ENCODE measurements at regions not wholly inside any gene's neighbourhood (a gene's known extent, or its start where the extent isn't known, plus 50 kb on each side); places are given as distances from the start of the nearest gene placed in this dataset.

- Mint-ChIP-seq H3K4me3 (no peak overlapping the region), H3K9me3 (no peaks in the 10 kb centered on the region), H3K36me3 (ENCODE audit: low read depth) (no peaks in the 10 kb centered on the region), H3K27ac (no peak overlapping the region), H3K4me1 (no peaks in the 10 kb centered on the region), H3K27me3 (peaks cover 4% of the 10 kb centered on the region)
- ChIA-PET CTCF (interaction anchor here (1.3 kb wide), 1 partner anchor 14 kb away, joined by 3 read pairs; no protein-coding TSS in a partner anchor), POLR2A (interaction anchor here (0.6 kb wide), 1 partner anchor 1658 kb away, joined by 3 read pairs; no protein-coding TSS in a partner anchor)
- no peak for DNase-seq
These were observed 165.4 kb upstream of the CHD6 start for GRCh38 chr20:41783423-41784208.

- ChIA-PET CTCF (no interaction called here), POLR2A (no interaction called here)
- DNase-seq: no peak
- Mint-ChIP-seq H3K36me3 (ENCODE audit: low read depth) (no peaks in the 10 kb centered on the region), H3K27ac (no peak overlapping the region), H3K4me3 (no peak overlapping the region), H3K27me3 (peaks cover 4% of the 10 kb centered on the region), H3K9me3 (no peaks in the 10 kb centered on the region), H3K4me1 (no peaks in the 10 kb centered on the region)
These were observed 164.7 kb upstream of the CHD6 start for GRCh38 chr20:41782730-41783406.

GRCh38 chr20:41782255-41782654, 164.1 kb upstream of the CHD6 start:
- ChIA-PET POLR2A (no interaction called here), CTCF (no interaction called here)
- no peaks in the 10 kb centered on the region for H3K9me3 Mint-ChIP-seq
- H3K4me1 Mint-ChIP-seq: no peaks in the 10 kb centered on the region
- no peak overlapping the region for H3K27ac Mint-ChIP-seq
- H3K36me3 Mint-ChIP-seq (ENCODE audit: low read depth): no peaks in the 10 kb centered on the region
- DNase-seq: no peak
- no peak overlapping the region for H3K4me3 Mint-ChIP-seq
- peaks cover 4% of the 10 kb centered on the region for H3K27me3 Mint-ChIP-seq

GRCh38 chr20:41776421-41776820, 158.2 kb upstream of the CHD6 start:
- DNase-seq: no peak
- Mint-ChIP-seq H3K4me1 (no peaks in the 10 kb centered on the region), H3K4me3 (no peak overlapping the region), H3K27me3 (peaks cover 4% of the 10 kb centered on the region), H3K9me3 (no peaks in the 10 kb centered on the region), H3K36me3 (ENCODE audit: low read depth) (no peaks in the 10 kb centered on the region), H3K27ac (no peak overlapping the region)
- ChIA-PET CTCF (no interaction called here), POLR2A (no interaction called here)

- ChIA-PET POLR2A (interaction anchor here (0.6 kb wide), 1 partner anchor 19 kb away, joined by 5 read pairs; no protein-coding TSS in a partner anchor), CTCF (no interaction called here)
- Mint-ChIP-seq H3K27ac (no peak overlapping the region), H3K27me3 (peaks cover 4% of the 10 kb centered on the region), H3K4me1 (no peaks in the 10 kb centered on the region), H3K36me3 (ENCODE audit: low read depth) (no peaks in the 10 kb centered on the region), H3K4me3 (no peak overlapping the region), H3K9me3 (no peaks in the 10 kb centered on the region)
- DNase-seq: no peak
These were observed 156.1 kb upstream of the CHD6 start for GRCh38 chr20:41774291-41774690.

- POLR2A ChIA-PET: no interaction called here
- H3K4me1 Mint-ChIP-seq: no peaks in the 10 kb centered on the region
- H3K9me3 Mint-ChIP-seq: no peaks in the 10 kb centered on the region
- CTCF ChIA-PET: no interaction called here
- H3K4me3 Mint-ChIP-seq: no peak overlapping the region
- no peak for DNase-seq
- peaks cover 4% of the 10 kb centered on the region for H3K27me3 Mint-ChIP-seq
- H3K27ac Mint-ChIP-seq: no peak overlapping the region
- H3K36me3 Mint-ChIP-seq (ENCODE audit: low read depth): no peaks in the 10 kb centered on the region
These were observed 152.8 kb upstream of the CHD6 start for GRCh38 chr20:41770965-41771364.

GRCh38 chr20:41770427-41770826, 152.2 kb upstream of the CHD6 start:
- no peaks in the 10 kb centered on the region for H3K36me3 Mint-ChIP-seq (ENCODE audit: low read depth)
- no peak for DNase-seq
- peaks cover 4% of the 10 kb centered on the region for H3K27me3 Mint-ChIP-seq
- H3K9me3 Mint-ChIP-seq: no peaks in the 10 kb centered on the region
- H3K4me1 Mint-ChIP-seq: no peaks in the 10 kb centered on the region
- POLR2A ChIA-PET: no interaction called here
- CTCF ChIA-PET: no interaction called here
- H3K4me3 Mint-ChIP-seq: no peak overlapping the region
- H3K27ac Mint-ChIP-seq: no peak overlapping the region

- Mint-ChIP-seq H3K27ac (no peak overlapping the region), H3K4me1 (no peaks in the 10 kb centered on the region), H3K4me3 (no peak overlapping the region), H3K27me3 (peaks cover 4% of the 10 kb centered on the region), H3K9me3 (no peaks in the 10 kb centered on the region), H3K36me3 (ENCODE audit: low read depth) (no peaks in the 10 kb centered on the region)
- POLR2A ChIA-PET: no interaction called here
- no peak for DNase-seq
- CTCF ChIA-PET: no interaction called here
These were observed 151.4 kb upstream of the CHD6 start for GRCh38 chr20:41769592-41770018.

GRCh38 chr20:41750137-41750536, 132.0 kb upstream of the CHD6 start:
- no peaks in the 10 kb centered on the region for H3K4me1 Mint-ChIP-seq
- DNase-seq: no peak
- ChIA-PET POLR2A (no interaction called here), CTCF (no interaction called here)
- no peaks in the 10 kb centered on the region for H3K9me3 Mint-ChIP-seq
- H3K36me3 Mint-ChIP-seq (ENCODE audit: low read depth): no peaks in the 10 kb centered on the region
- H3K27me3 Mint-ChIP-seq: peaks cover 16% of the 10 kb centered on the region
- H3K4me3 Mint-ChIP-seq: no peak overlapping the region
- no peak overlapping the region for H3K27ac Mint-ChIP-seq

- H3K36me3 Mint-ChIP-seq (ENCODE audit: low read depth): no peaks in the 10 kb centered on the region
- H3K27me3 Mint-ChIP-seq: peaks cover 14% of the 10 kb centered on the region
- H3K27ac Mint-ChIP-seq: no peak overlapping the region
- no peak overlapping the region for H3K4me3 Mint-ChIP-seq
- CTCF ChIA-PET: no interaction called here
- no peak for DNase-seq
- POLR2A ChIA-PET: no interaction called here
- no peaks in the 10 kb centered on the region for H3K4me1 Mint-ChIP-seq
- no peaks in the 10 kb centered on the region for H3K9me3 Mint-ChIP-seq
These were observed 130.8 kb upstream of the CHD6 start for GRCh38 chr20:41748756-41749582.

- DNase-seq: no peak
- H3K27me3 Mint-ChIP-seq: peaks cover 12% of the 10 kb centered on the region
- ChIA-PET CTCF (no interaction called here), POLR2A (no interaction called here)
- H3K9me3 Mint-ChIP-seq: no peaks in the 10 kb centered on the region
- no peak overlapping the region for H3K27ac Mint-ChIP-seq
- H3K36me3 Mint-ChIP-seq (ENCODE audit: low read depth): no peaks in the 10 kb centered on the region
- no peak overlapping the region for H3K4me3 Mint-ChIP-seq
- no peaks in the 10 kb centered on the region for H3K4me1 Mint-ChIP-seq
These were observed 129.9 kb upstream of the CHD6 start for GRCh38 chr20:41748051-41748450.

- CTCF ChIA-PET: interaction anchor here (0.6 to 1.4 kb wide), 2 partner anchors 21 to 1662 kb away, joined by 3 read pairs; no protein-coding TSS in a partner anchor
- H3K4me1 Mint-ChIP-seq: no peaks in the 10 kb centered on the region
- DNase-seq: no peak
These were observed 129.0 kb upstream of the CHD6 start for GRCh38 chr20:41747226-41747625.

GRCh38 chr20:41746635-41747034, 128.5 kb upstream of the CHD6 start:
- DNase-seq: no peak
- ChIA-PET POLR2A (no interaction called here), CTCF (interaction anchor here (1.4 kb wide), 1 partner anchor 21 kb away, joined by 3 read pairs; no protein-coding TSS in a partner anchor)
- H3K9me3 Mint-ChIP-seq: no peaks in the 10 kb centered on the region
- H3K27me3 Mint-ChIP-seq: peaks cover 8% of the 10 kb centered on the region
- H3K4me3 Mint-ChIP-seq: no peak overlapping the region
- no peaks in the 10 kb centered on the region for H3K4me1 Mint-ChIP-seq
- no peak overlapping the region for H3K27ac Mint-ChIP-seq
- no peaks in the 10 kb centered on the region for H3K36me3 Mint-ChIP-seq (ENCODE audit: low read depth)

More at GRCh38 chr20:41747226-41747625, 129.0 kb upstream of the CHD6 start:
- Mint-ChIP-seq H3K27ac (no peak overlapping the region), H3K4me3 (no peak overlapping the region), H3K27me3 (peaks cover 8% of the 10 kb centered on the region), H3K36me3 (ENCODE audit: low read depth) (no peaks in the 10 kb centered on the region), H3K9me3 (no peaks in the 10 kb centered on the region)
- POLR2A ChIA-PET: no interaction called here

Data from activated CD4-positive, alpha-beta T cell treated with anti-CD3 and anti-CD28 coated beads, Interleukin-2, amount 10 ng/mL, durations not matched to agents 7 days and 5 days (primary cell).